ENCODE measurements at regions not wholly inside any gene's neighbourhood (a gene's known extent, or its start where the extent isn't known, plus 50 kb on each side); places are given as distances from the start of the nearest gene placed in this dataset.
"Not testable (repeated sequence)": the region's sequence is repeated elsewhere in the genome, so short reads cannot be mapped to it uniquely, and the experiment has no call there.

DNA sequence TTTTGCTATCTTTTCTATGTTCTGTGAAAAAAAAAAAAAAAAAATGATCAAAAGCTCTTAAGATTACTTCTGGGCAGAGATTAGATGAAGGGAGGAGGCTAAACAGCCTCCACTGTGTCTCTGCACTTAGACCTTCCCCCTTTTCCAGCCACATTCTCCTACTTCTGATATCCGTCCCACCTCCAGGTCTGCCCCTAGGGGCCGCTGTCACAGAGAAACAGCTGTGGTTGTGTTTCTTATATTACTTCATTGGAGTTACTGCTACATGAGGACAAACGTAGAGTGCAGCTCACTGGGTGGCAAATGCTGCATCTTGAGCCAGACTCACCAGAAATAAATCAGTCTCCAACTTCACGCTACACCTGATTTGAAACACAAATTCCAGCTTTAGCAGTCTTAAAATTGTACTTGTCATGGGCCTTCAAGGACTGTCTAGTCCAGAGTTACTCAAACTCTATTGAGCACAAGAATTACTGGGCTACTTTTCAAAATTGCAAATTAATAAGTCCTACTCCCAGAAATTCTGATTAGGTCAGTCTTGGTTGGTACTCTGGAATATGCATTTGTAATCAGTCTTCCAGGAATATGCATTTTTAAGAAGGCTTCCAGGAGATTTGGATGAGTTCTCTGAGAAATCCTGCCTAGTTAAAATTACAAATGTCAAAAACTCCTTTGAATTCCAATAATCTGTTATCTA is 125.2 kb upstream of the PTBP2 start:
- peak; percentile 51 for DNase-seq (ENCODE audit: low spot score)

DNA sequence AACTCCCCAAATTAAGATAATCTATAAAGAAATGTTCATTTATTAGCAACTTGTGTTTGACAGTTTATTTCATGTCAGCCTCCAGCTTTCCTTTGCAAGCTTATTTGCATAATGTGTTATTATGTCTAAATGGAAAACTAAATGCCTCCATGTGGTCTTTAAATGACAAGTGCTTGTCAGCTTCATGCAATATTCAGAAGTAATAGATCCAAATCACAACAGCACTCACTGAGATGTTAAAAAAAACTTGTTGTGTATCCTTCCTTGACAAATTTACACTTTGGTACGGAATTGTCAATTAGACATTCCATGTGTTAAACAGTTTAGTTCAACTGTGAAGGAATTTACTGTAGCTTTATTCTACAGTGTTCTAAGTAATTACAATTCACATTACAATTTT is 124.4 kb upstream of the PTBP2 start:
- DNase-seq (ENCODE audit: low spot score) = no peak

DNA sequence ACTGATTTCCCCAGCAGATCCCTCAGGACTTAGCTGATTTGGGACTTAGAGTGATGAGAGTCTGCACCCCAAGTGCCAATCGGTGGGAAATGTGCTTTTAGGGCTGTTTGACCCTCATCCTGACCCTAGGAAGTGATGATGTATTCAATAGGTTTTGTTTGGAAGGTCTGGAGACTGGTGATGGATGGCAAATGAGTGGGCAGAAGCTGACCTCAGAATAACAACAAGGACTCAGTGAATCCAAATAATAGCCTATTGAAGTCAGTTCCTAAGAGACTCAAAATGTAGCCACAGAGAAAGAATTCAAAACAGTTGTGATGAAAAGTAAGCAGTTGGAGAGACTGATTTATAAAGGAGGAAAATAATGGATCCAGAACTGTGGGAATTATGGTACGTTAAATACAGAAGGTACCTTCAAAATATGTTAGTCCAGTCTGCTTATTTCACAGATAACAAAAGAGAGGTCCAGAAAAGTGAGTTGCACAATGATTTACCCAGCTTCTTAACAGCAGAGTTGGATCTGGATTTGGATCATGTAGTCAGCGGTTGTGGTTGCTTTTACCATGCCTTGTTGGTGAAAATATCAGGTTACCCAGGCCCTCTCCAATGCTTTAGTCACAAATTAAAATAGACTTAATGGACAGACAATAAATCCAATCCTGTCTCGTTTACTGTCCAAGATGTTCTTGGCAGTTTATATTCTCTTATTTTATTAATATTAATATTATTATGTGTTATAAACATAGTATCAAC is 123.0 kb upstream of the PTBP2 start:
- DNase-seq (ENCODE audit: low spot score) = peak; percentile 12

DNA sequence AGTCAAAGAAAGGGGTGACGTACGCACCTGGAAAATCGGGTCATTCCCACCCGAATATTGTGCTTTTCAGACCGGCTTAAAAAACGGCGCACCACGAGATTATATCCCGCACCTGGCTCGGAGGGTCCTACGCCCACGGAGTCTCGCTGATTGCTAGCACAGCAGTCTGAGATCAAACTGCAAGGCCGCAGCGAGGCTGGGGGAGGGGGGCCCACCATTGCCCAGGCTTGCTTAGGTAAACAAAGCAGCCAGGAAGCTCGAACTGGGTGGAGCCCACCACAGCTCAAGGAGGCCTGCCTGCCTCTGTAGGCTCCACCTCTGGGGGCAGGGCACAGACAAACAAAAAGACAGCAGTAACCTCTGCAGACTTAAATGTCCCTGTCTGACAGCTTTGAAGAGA is 117.0 kb upstream of the PTBP2 start:
- DNase-seq (ENCODE audit: low spot score) = not testable (repeated sequence)

DNA sequence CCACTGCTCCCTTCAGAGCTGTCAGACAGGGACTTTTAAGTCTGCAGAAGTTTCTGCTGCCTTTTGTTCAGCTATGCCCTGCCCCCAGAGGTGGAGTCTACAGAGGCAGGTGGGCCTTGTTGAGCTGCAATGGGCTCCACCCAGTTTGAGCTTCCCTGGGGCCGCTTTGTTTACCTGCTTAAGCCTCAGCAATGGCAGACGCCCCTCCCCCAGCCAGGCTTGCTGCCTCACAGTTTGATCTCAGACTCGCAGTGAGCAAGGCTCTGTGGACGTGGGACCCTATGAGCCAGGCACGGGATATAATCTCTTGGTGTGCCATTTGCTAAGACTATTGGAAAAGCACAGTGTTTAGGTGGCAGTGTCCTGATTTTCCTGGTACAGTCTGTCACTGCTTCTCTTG is 104.2 kb upstream of the PTBP2 start:
- not testable (repeated sequence) for DNase-seq (ENCODE audit: low spot score)

DNA sequence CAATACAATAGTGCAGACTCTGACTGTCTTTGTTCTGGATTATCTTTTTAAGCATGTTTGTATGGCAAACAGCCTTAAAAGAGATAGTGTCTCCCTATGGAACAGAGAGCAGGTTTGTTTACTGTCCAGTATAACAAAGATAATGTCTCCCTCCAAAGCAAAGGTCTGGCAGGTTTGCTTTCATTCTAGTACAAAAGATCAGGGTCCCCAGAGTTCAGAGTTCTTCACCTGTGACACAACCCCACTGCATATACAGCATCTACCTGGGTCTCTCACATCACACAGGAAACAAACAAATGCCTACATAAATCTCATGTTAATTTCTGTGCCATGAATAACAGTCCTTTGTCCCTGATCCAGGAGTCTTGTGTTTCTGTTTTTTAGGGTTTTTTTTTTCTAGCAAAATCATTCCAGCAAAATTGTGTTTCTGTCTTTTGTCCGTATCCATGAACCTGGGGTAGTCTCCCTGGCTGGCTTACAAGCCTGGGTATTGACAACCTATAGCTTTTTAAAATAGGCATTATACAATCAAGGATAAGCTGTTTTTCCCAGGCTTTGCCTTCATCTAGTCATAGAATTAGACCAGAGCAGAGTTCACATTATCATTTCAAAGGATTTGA is 89.4 kb upstream of the PTBP2 start:
- DNase-seq (ENCODE audit: low spot score) = no peak

DNA sequence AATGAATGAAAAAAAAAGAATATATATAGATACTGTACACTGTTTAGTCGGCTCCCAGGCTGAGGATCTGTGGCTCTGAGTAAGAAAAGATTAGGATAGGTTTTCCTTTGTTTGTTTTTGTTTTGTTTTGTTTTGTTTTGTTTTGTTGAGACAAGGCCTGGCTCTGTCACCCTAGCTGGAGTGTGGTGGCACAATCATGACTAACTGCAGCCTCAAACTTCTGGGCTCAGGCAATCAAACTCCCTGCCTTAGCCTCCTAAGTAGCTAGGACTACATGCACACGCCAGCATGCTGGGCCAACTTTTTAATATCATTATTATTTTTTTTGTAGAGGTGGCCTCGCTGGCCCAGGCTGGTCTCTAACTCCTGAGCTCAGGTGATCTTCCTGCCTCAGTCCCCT is 87.9 kb upstream of the PTBP2 start:
- DNase-seq (ENCODE audit: low spot score) = no peak

DNA sequence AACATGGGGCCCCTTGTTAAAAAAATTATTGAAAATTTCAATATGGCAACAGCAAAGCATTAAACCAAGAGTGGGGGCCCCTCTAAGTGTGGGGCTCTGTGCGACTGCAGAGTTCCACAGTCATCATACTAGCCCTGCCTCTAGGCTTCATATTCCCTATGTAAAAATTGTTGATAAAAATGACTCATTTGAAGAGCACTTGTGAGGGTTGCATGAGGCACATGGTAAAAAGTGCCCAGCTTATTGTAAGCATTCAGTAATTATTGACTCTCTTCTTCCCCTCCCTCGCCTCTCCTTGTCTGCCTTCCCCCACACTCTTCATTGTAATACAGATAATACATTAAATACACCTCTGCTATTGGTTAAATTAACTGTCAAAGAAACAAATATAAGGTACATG is 86.7 kb upstream of the PTBP2 start:
- peak; percentile 9 for DNase-seq (ENCODE audit: low spot score)

DNA sequence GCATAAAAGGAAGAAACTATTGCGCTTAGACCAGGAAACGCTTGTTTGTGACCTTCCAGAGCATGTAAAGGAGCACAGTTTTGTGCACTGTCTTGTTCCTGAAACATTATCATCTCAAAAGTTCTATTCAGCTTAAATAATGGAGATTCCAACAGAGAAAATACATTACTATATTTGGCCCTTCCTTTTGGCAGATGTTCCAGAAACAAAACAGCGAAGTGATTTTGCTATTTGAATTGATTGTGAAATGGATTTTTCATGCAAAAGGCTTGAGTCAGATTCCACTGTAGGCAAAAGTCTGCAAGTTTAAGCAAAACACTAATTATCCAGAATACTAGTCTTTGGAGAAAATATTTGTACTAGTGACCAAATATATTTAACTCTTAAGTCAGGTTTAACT is 80.3 kb upstream of the PTBP2 start:
- no peak for DNase-seq (ENCODE audit: low spot score)

DNA sequence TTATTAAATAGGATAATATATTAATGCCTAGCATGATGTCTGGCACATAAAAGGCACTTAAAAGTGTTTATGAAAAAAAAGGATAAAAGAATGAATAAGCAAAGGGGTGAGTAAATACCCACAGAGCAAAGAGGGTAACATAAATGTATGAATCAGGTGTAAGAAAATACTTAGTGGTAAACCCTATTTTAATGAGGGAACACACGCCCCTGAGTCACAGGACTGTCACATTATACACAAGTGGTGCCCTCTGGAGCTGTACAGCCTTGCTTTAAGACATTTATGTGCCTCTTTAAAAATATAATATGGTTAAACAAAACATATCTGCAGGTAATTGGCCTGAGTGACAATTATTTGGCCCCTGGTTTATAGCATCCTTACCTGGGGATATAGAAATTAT is 78.1 kb upstream of the PTBP2 start:
- peak; percentile 37 for DNase-seq (ENCODE audit: low spot score)

DNA sequence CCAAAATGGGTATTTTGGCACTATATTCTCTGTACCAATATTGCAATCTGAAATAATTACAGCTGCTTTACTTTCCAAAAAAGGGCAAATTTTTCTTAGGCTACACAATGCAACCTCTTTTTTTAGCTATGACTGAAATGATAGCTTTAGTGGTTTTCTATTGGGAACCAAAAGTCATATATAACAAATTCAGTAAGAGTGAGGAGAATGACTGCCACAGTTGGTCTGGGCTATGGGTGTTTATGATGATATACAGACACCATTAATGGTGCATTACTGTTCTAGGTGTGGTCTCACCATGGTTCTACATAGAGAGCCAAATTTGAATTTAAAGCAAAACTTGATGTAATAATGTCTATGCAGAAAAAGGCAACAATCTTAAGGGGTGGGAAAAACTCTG is 72.3 kb upstream of the PTBP2 start:
- DNase-seq (ENCODE audit: low spot score) = no peak

DNA sequence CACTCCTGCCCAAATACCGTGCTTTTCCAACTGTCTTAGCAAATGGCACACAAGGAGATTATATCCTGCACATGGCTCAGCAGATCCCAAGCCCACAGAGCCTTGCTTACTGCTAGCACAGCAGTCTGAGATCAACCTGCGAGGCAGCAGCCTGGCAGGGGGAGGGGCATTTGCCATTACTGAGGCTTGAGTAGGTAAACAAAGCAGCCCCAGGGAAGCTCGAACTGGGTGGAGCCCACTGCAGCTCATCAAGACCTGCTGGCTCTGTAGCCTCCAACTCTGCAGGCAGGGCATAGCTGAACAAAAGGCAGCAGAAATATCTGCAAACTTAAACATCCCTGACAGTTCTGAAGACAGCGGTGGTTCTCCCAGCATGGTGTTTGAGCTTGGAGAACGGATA is 70.1 kb upstream of the PTBP2 start:
- no peak for DNase-seq (ENCODE audit: low spot score)

DNA sequence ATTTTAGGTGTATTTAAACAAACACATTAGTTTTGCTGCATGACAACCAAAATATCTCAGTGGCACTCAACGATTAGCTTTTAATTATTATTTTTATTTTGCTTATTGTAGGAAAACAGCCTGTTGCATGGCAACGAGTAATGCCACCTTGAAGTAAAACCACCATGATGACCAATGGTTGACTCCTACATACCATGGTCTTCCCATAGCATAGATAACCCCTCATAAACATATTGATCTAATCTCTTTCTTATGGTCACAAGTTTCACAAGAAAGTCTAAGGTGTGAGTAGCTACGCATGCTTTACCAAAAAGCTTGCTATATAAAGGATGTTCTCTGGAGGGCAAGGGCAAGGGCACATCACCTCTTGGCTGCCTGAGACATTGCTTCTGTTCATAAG is 61.5 kb upstream of the PTBP2 start:
- peak; percentile 2 for DNase-seq (ENCODE audit: low spot score)

DNA sequence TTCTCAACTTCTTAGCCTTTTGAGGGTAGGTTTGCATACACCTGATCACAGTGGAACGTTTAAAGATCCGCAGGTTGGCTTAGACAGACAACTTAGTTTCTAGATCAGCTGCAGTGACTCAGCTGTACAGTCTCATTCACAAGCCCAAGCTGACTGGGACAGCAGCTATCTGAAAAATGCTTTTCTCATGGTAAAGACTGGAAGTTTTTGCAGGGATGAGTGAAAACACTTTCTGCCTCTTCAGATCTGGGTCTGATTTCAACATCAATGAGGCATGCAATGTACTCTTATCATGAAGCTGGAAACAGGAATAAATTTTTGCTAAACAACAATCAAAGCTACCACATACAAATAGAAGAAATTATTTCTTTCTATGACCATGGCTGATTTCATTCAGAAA is 61.1 kb upstream of the PTBP2 start:
- peak; percentile 46 for DNase-seq (ENCODE audit: low spot score)

Data from kidney tubule cell (primary cell).